NCI-H1417 (cell line): ENCODE measurements at regions not wholly inside any gene's neighbourhood (a gene's known extent, or its start where the extent isn't known, plus 50 kb on each side); places are given as distances from the start of the nearest gene placed in this dataset.
A peak's percentile ranks its signal among the peaks of the same experiment; 100 is the strongest.
"Not testable (repeated sequence)": the region's sequence is repeated elsewhere in the genome, so short reads cannot be mapped to it uniquely, and the experiment has no call there.

Source experiments
- DNase-seq, 3 experiments: peaks; one replicate each; lab custom pipeline; 2025; lab: John Stamatoyannopoulos, UW

- peak in 2 of 3 experiments; percentile 56 to 87 for DNase-seq
These were observed 536.0 kb upstream of the STEAP1 start for GRCh38 chr7:89618274-89618673.

GRCh38 chr7:89621925-89622641 is 532.2 kb upstream of the STEAP1 start:
- DNase-seq = no peak

- DNase-seq = peak; percentile 48 to 85 (median 50)
These were observed 531.1 kb upstream of the STEAP1 start for GRCh38 chr7:89623018-89623672.

GRCh38 chr7:89624155-89624554 is 530.1 kb upstream of the STEAP1 start:
- DNase-seq = not testable (repeated sequence)

DNA sequence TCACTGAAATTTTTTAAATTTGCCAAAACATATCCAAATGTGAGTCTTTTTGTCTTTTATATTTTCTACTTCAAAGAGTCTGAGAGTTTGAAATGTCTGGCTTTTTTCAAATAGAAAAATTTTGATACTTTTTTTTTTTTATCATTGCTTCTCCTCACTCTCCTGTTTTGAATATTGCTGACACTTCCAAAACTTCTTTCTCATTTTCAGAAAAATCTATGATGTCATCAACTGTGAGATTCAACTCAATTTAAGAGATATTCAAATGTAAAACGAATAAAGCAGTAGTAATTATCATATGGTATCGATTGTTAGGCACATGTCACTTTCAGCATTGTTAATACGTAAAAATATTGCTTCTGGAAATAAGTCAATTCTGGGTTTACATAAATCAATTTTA is 505.8 kb upstream of the STEAP1 start:
- no peak for DNase-seq

DNA sequence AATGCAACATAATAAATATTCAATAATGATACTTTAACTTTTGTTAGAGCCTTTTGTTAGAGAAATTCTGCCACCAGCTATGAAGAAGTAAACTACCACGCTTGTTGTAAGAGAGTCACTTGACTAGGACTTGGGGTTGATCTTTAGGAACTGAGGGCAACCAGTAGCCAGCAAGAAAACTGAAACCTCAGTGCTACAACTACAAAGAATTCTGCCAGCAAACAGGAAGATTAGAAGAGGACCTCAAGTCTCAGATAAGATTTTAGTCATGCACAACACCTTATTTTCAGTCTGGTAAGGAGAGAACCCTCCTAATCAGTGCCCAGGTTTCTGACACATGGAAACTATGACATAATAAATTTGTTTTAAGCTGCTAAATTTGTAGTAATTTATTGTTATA is 498.3 kb upstream of the STEAP1 start:
- no peak for DNase-seq

- peak in 1 of 3 experiments; percentile 65 for DNase-seq
These were observed 492.4 kb upstream of the STEAP1 start for GRCh38 chr7:89661876-89662275.

- DNase-seq = no peak
These were observed 488.0 kb upstream of the STEAP1 start for GRCh38 chr7:89666136-89666835.

- DNase-seq = no peak
These were observed 474.1 kb upstream of the STEAP1 start for GRCh38 chr7:89680161-89680560.

DNA sequence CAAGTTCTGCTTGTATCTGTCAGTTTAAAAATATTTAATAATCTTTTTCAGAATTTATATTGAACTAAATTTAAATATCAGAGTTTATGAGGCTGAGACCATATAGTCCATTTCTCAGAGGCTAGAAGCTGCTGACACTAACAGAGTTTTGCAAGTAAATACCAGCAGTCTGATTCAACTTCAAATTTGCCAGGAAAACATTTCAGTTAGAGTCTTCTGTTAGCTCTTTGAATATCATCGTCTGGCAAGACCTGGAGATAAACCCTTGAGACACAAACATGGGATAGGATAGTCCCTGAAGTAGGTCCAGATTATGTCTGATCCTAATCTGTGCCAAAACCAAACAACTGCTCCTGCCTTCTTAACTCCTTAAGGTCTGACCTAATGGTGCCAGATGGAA is 472.8 kb upstream of the STEAP1 start:
- no peak for DNase-seq

DNA sequence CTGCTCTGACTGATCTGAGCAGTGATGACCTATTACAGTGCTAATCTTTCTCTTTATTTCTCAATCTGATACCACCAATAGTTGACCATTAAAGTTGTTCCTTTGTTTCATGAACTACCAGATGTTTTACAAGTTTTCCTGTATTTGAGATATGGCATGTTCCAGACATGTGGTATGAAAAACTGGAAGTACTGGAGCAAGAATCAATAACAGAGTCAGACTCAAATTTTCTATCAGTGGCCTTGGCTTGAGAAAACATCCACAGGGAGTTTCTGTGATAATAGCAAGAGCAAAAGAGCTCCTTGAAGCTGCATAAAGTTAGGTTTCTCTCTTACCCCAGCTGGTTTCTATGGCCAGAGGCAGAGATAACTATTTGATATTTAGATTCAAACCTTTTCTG is 469.0 kb upstream of the STEAP1 start:
- DNase-seq = no peak

DNA sequence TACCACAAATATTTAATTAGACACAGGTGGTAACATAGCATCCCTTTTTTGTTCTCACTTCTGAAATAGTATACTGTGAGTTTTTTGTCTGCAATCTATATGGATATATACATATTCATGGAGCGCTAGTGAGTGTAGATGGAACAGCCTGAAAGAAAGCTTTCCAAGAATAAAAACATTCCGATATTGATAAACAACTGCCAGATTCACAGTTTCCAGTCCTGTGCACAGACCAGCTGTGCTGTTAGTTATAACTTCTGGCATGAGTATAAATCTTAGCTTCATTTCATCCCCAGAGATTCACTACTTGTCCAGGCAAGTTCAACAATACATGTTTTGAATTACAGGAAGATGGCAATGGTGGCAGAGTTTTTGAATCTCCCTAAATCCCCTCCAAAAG is 467.1 kb upstream of the STEAP1 start:
- peak in 2 of 3 experiments; percentile 26 to 72 for DNase-seq

- no peak for DNase-seq
These were observed 459.0 kb upstream of the STEAP1 start for GRCh38 chr7:89695241-89695640.

GRCh38 chr7:89714131-89714530 is 440.1 kb upstream of the STEAP1 start:
- DNase-seq = no peak

DNA sequence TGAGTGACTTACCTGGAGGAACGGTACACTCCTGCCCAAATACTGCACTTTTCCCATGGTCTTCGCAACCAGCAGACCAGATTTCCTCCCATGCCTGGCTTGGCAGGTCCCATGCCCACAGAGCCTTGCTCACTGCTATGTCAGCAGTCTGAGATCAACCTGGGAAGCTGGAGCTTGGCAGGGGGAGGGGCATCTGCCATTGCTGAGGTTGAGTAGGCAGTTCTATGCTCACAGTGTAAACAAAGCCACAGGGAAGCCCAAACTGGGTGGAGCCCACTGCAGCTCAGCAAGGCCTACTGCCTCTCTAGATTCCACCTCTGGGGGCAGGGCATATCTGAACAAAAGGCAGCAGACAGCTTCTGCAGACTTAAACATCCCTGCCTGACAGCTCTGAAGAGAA is 435.3 kb upstream of the STEAP1 start:
- peak; percentile 57 to 75 (median 59) for DNase-seq

DNA sequence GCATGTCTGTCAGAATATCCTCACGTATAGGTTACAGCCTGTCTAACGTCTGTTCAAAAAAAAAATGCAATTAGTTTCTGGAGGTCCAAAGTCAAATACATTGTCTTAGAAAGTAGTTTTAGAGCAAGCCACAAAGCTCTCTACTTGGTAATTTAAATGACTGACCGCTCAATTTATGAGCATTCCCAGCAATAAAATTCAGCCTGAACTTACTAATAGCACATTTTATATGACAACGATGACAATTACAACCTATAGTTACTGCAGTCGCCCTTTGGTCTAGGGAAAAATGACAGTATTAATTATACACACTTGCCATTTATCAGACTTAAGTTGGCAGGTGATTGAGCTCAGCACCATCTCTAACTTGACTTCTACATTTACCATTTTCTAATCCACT is 425.8 kb upstream of the STEAP1 start:
- peak in 2 of 3 experiments; percentile 67 to 92 for DNase-seq

DNA sequence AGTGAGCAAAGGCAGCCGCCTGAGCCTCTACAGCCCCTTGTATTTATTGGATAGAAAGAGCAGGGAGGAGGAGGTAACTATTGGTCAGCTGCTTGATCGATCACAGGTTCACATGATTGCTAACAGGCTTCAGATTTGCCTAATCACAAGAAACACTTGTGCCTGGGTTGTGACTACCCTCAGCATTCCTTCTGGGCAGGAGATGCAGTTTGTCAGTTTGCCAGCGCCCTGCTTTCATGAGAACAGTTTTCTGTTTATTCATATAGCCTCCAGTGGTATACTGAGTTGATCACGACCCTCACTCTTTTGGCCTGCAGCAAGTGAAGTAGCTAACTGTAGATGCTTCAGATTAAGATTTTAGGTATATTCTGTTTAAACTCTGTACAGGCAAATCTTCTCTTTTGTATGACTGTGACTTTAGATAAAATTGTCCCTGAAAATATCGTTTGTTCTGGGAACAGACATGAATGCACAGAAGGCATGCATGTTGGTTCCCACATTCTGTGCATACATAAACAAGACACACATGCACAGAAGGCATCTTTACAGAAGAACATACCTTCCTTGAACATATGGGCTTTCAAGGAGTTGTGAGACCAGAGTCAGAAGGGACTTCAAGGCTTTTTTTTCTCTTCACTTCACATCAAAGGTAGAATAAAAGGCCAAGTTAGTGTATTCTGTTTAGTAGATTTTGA is 422.4 kb upstream of the STEAP1 start:
- DNase-seq = no peak

GRCh38 chr7:89738549-89738948 is 415.7 kb upstream of the STEAP1 start:
- DNase-seq = no peak

- no peak for DNase-seq
These were observed 396.4 kb upstream of the STEAP1 start for GRCh38 chr7:89757910-89758309.

DNA sequence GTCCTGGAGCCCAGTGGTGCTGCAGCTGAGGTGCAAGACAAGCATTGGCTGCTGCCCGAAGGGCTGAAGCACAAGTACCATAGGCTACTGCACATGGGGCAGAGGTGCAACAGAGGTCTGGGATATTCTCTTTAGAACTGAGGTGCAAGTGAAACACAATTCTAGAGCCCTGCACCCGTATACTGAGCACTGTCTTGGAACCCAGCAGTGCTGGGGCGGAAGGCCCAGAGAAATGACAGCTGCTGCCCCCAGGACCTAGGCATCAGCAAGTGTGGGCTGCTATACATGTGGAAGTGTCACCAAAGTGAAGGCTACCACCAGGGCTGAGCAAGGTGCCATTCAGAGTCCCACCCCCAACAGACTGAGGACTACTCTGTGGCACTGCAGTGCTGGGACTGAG is 393.6 kb upstream of the STEAP1 start:
- DNase-seq = no peak

DNA sequence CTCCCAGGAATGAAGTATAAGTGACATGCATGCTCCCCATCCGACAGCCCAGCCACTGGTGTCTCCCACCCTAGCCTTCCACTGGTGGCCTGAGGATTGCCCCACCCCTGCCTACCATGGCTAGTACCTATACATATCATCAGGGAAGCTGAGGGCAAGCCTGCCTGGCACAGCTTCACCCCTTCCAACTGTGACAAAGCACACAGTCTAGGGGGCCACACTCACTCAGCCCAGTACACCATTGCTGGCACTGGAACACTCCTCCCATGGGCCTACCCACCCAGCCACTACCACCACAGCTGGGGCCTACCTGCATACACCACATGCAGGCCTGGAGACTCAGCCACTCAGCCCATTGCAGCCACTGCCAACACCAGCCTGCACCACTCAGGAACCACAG is 393.1 kb upstream of the STEAP1 start:
- DNase-seq = no peak

- DNase-seq = no peak
These were observed 384.1 kb upstream of the STEAP1 start for GRCh38 chr7:89770161-89770560.
